HEK293 (cell line): ENCODE measurements at regions not wholly inside any gene's neighbourhood (a gene's known extent, or its start where the extent isn't known, plus 50 kb on each side); places are given as distances from the start of the nearest gene placed in this dataset.

Experiments used
- CTCF ChIA-PET: fragments of 350-600 bp; formaldehyde crosslinking; extraction: SDS; loops from one replicate; lab custom pipeline; 2021; ENCODE audit warnings: antibody characterized with exemption; lab: Yijun Ruan, JAX
- POLR2A ChIA-PET: fragments of 300-600 bp; formaldehyde crosslinking; extraction: SDS; loops from one replicate; lab custom pipeline; 2020; ENCODE audit warnings: antibody characterized with exemption, inconsistent platforms; lab: Yijun Ruan, JAX
- H3K27ac ChIP-seq: fragments of 200-500 bp; sonication (Bioruptor generic); 2 replicates; pipeline ENCODE4 v1.5.1; 2014; ENCODE audit warnings: low read depth, low read length, control low read depth, inconsistent platforms; ENCODE audit errors: extremely low read depth
- H3K36me3 ChIP-seq, 2 experiments: fragments of 200-500 bp in 1 of 2; sonication (Bioruptor generic) in 1 of 2; 1 replicate in 1 of 2; 2 replicates in 1 of 2; pipeline ENCODE4 v1.5.1; 2014 to 2017; ENCODE audit warnings: inconsistent platforms in 2 of 2, low read length in 2 of 2; ENCODE audit not compliant: control insufficient read depth in 2 of 2, insufficient read depth in 1 of 2
- H3K4me1 ChIP-seq: fragments of 200-500 bp; sonication (Bioruptor generic); 2 replicates; pipeline ENCODE4 v1.5.1; 2014; ENCODE audit warnings: mild to moderate bottlenecking, low read length, inconsistent platforms; ENCODE audit not compliant: control insufficient read depth, insufficient read depth
- H3K4me3 ChIP-seq: 2 replicates; pipeline ENCODE4 v1.5.1; 2011; ENCODE audit warnings: low read depth, mild to moderate bottlenecking, control low read depth, low read length, moderate library complexity
- H3K9me3 ChIP-seq: fragments of 200-500 bp; sonication (Bioruptor generic); 2 replicates; pipeline ENCODE4 v1.5.1; 2014; ENCODE audit warnings: low read depth, low read length, inconsistent platforms; ENCODE audit not compliant: control insufficient read depth, insufficient read depth
- BCL11A ChIP-seq: fragments of 450-650 bp; formaldehyde crosslinking; IDR thresholded peaks from 2 replicates; pipeline ENCODE4 v1.5.1; 2016; ENCODE audit warnings: low read depth, missing biosample characterization, missing genetic modification characterization
- BCL11B ChIP-seq: fragments of 450-650 bp; formaldehyde crosslinking; IDR thresholded peaks from 2 replicates; pipeline ENCODE4 v1.5.1; 2016; ENCODE audit warnings: low read depth, missing biosample characterization, missing genetic modification characterization
- EGR2 ChIP-seq: fragments of 450-650 bp; formaldehyde crosslinking; IDR thresholded peaks from 2 replicates; pipeline ENCODE4 v1.5.1; 2016; ENCODE audit warnings: low read depth, missing biosample characterization, missing genetic modification characterization
- GLI2 ChIP-seq: fragments of 450-650 bp; formaldehyde crosslinking; IDR thresholded peaks from 2 replicates; pipeline ENCODE4; 2017; ENCODE audit warnings: missing biosample characterization, missing genetic modification characterization, low read depth, borderline replicate concordance
- IKZF3 ChIP-seq: fragments of 450-650 bp; IDR thresholded peaks from 2 replicates; pipeline ENCODE4 v1.5.0; 2018; ENCODE audit warnings: missing biosample characterization, mild to moderate bottlenecking, missing genetic modification characterization, moderate library complexity
- MYNN ChIP-seq: fragments of 450-650 bp; formaldehyde crosslinking; IDR thresholded peaks from 2 replicates; pipeline ENCODE4 v1.5.1; 2016; ENCODE audit warnings: missing biosample characterization, missing genetic modification characterization, borderline replicate concordance
- PRDM1 ChIP-seq: fragments of 450-650 bp; formaldehyde crosslinking; IDR thresholded peaks from 2 replicates; pipeline ENCODE4; 2016; ENCODE audit warnings: missing biosample characterization, missing genetic modification characterization
- RBAK ChIP-seq: fragments of 450-650 bp; formaldehyde crosslinking; IDR thresholded peaks from 2 replicates; pipeline ENCODE4 v1.5.1; 2016; ENCODE audit warnings: missing biosample characterization, missing genetic modification characterization
- ZNF114 ChIP-seq: fragments of 450-650 bp; formaldehyde crosslinking; IDR thresholded peaks from 2 replicates; pipeline ENCODE4 v1.5.0; 2017; ENCODE audit warnings: missing biosample characterization, missing genetic modification characterization
- ZNF138 ChIP-seq: fragments of 450-650 bp; formaldehyde crosslinking; IDR thresholded peaks from 2 replicates; pipeline ENCODE4 v1.5.1; 2016; ENCODE audit warnings: missing biosample characterization, missing genetic modification characterization, borderline replicate concordance
- ZNF146 ChIP-seq: fragments of 450-650 bp; formaldehyde crosslinking; IDR thresholded peaks from 2 replicates; pipeline ENCODE4 v1.5.1; 2016; ENCODE audit warnings: missing biosample characterization, missing genetic modification characterization
- ZNF155 ChIP-seq: fragments of 450-650 bp; formaldehyde crosslinking; IDR thresholded peaks from 2 replicates; pipeline ENCODE4 v1.5.1; 2016; ENCODE audit warnings: missing biosample characterization, missing genetic modification characterization
- ZNF174 ChIP-seq: fragments of 450-650 bp; formaldehyde crosslinking; IDR thresholded peaks from 2 replicates; pipeline ENCODE4 v1.5.0; 2017; ENCODE audit warnings: missing biosample characterization, mild to moderate bottlenecking, missing genetic modification characterization
- ZNF292 ChIP-seq: fragments of 450-650 bp; formaldehyde crosslinking; IDR thresholded peaks from 2 replicates; pipeline ENCODE4 v1.5.1; 2016; ENCODE audit warnings: low read depth, missing biosample characterization, missing genetic modification characterization, borderline replicate concordance
- ZNF394 ChIP-seq: fragments of 450-650 bp; formaldehyde crosslinking; IDR thresholded peaks from 2 replicates; pipeline ENCODE4 v1.5.1; 2016; ENCODE audit warnings: missing biosample characterization, missing genetic modification characterization, mild to moderate bottlenecking, moderate library complexity, borderline replicate concordance
- ZNF423 ChIP-seq: fragments of 450-650 bp; formaldehyde crosslinking; IDR thresholded peaks from 2 replicates; pipeline ENCODE4 v1.5.1; 2016; ENCODE audit warnings: missing biosample characterization, missing genetic modification characterization
- ZNF555 ChIP-seq: fragments of 450-650 bp; formaldehyde crosslinking; conservative IDR thresholded peaks from 2 replicates; pipeline ENCODE4 v1.5.1; 2017; ENCODE audit warnings: missing biosample characterization, mild to moderate bottlenecking, missing genetic modification characterization, inconsistent platforms
- ZNF596 ChIP-seq: fragments of 450-650 bp; IDR thresholded peaks from 2 replicates; pipeline ENCODE4 v1.5.0; 2018; ENCODE audit warnings: missing biosample characterization, mild to moderate bottlenecking, missing genetic modification characterization, moderate library complexity
- ZNF623 ChIP-seq: fragments of 450-650 bp; formaldehyde crosslinking; IDR thresholded peaks from 2 replicates; pipeline ENCODE4 v1.5.1; 2016; ENCODE audit warnings: missing biosample characterization, missing genetic modification characterization
- ZNF658 ChIP-seq: fragments of 450-650 bp; formaldehyde crosslinking; IDR thresholded peaks from 2 replicates; pipeline ENCODE4; 2016; ENCODE audit warnings: missing biosample characterization, missing genetic modification characterization
- ZNF843 ChIP-seq: fragments of 450-650 bp; formaldehyde crosslinking; IDR thresholded peaks from 2 replicates; pipeline ENCODE4 v1.5.1; 2016; ENCODE audit warnings: missing biosample characterization, missing genetic modification characterization
- TF ChIP-seq, protein P1 (sequence below): fragments of 450-650 bp; formaldehyde crosslinking; IDR thresholded peaks from 2 replicates; pipeline ENCODE4 v1.5.1; 2016; ENCODE audit warnings: missing biosample characterization, missing genetic modification characterization
- TF ChIP-seq, protein P2 (sequence below): fragments of 450-650 bp; formaldehyde crosslinking; IDR thresholded peaks from 2 replicates; pipeline ENCODE4 v1.5.1; 2016; ENCODE audit warnings: missing biosample characterization, missing genetic modification characterization
- TF ChIP-seq, protein P3 (sequence below): fragments of 450-650 bp; formaldehyde crosslinking; IDR thresholded peaks from 2 replicates; pipeline ENCODE4 v1.5.1; 2016; ENCODE audit warnings: missing biosample characterization, missing genetic modification characterization
- TF ChIP-seq, protein P4 (sequence below): fragments of 450-650 bp; formaldehyde crosslinking; IDR thresholded peaks from 2 replicates; pipeline ENCODE4 v1.5.1; 2016; ENCODE audit warnings: missing biosample characterization, missing genetic modification characterization
- TF ChIP-seq, protein P5 (sequence below): fragments of 450-650 bp; formaldehyde crosslinking; optimal IDR thresholded peaks from 2 replicates; pipeline ENCODE3; 2016; ENCODE audit warnings: missing biosample characterization, mild to moderate bottlenecking, missing genetic modification characterization

DNA sequence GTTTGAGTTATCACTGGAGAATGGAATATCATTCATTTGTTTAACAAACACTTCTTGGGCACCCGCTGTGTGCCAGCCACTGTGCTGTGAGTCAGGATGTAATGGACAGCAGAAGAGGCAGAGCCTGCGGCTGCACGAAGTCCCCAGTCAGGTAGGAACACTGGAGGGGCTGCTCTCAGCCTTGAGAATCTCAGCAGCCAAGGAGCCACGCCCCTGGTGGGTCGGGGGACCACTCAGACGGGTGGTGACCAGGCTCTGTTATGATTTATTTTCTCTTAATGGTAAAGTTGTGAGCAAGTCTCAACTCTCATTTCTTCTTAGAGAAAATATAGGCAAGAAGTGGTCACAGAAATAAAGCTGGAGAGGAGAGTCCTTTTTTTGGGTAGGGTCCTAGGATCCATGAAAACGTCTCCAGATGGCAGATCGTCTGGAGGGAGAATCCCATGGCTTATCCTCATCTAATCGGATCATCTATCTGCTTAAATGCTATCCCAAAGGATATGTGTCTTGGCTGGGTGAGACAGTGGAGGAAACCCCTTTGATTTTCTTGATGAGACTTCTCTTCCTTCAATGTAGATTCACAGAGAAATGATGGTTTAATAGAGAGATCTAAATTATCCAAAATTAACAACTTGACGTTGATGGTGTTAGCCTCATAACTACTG, 129.1 kb upstream of the LGALSL start:
- no peak overlapping the region for H3K4me3 ChIP-seq
- TF ChIP-seq ZNF623 (no peak), ZNF658 (no peak), BCL11A (tag by site-specific recombination) (no peak), ZNF155 (tag by site-specific recombination) (no peak), EGR2 (no peak)
- TF ChIP-seq, protein P1, sequence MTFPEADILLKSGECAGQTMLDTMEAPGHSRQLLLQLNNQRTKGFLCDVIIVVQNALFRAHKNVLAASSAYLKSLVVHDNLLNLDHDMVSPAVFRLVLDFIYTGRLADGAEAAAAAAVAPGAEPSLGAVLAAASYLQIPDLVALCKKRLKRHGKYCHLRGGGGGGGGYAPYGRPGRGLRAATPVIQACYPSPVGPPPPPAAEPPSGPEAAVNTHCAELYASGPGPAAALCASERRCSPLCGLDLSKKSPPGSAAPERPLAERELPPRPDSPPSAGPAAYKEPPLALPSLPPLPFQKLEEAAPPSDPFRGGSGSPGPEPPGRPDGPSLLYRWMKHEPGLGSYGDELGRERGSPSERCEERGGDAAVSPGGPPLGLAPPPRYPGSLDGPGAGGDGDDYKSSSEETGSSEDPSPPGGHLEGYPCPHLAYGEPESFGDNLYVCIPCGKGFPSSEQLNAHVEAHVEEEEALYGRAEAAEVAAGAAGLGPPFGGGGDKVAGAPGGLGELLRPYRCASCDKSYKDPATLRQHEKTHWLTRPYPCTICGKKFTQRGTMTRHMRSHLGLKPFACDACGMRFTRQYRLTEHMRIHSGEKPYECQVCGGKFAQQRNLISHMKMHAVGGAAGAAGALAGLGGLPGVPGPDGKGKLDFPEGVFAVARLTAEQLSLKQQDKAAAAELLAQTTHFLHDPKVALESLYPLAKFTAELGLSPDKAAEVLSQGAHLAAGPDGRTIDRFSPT (tag by site-specific recombination): no peak
- TF ChIP-seq, protein P2, sequence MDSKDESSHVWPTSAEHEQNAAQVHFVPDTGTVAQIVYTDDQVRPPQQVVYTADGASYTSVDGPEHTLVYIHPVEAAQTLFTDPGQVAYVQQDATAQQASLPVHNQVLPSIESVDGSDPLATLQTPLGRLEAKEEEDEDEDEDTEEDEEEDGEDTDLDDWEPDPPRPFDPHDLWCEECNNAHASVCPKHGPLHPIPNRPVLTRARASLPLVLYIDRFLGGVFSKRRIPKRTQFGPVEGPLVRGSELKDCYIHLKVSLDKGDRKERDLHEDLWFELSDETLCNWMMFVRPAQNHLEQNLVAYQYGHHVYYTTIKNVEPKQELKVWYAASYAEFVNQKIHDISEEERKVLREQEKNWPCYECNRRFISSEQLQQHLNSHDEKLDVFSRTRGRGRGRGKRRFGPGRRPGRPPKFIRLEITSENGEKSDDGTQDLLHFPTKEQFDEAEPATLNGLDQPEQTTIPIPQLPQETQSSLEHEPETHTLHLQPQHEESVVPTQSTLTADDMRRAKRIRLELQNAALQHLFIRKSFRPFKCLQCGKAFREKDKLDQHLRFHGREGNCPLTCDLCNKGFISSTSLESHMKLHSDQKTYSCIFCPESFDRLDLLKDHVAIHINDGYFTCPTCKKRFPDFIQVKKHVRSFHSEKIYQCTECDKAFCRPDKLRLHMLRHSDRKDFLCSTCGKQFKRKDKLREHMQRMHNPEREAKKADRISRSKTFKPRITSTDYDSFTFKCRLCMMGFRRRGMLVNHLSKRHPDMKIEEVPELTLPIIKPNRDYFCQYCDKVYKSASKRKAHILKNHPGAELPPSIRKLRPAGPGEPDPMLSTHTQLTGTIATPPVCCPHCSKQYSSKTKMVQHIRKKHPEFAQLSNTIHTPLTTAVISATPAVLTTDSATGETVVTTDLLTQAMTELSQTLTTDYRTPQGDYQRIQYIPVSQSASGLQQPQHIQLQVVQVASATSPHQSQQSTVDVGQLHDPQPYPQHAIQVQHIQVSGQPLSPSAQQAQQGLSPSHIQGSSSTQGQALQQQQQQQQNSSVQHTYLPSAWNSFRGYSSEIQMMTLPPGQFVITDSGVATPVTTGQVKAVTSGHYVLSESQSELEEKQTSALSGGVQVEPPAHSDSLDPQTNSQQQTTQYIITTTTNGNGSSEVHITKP (tag by site-specific recombination): no peak
- TF ChIP-seq, protein P3, sequence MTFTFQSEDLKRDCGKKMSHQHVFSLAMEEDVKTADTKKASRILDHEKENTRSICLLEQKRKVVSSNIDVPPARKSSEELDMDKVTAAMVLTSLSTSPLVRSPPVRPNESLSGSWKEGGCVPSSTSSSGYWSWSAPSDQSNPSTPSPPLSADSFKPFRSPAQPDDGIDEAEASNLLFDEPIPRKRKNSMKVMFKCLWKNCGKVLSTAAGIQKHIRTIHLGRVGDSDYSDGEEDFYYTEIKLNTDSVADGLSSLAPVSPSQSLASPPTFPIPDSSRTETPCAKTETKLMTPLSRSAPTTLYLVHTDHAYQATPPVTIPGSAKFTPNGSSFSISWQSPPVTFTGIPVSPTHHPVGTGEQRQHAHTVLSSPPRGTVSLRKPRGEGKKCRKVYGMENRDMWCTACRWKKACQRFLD: no peak
- TF ChIP-seq, all 188 proteins: peak for 0
- Histone ChIP-seq H3K27ac (no peak overlapping the region), H3K36me3 (no peaks in the 10 kb centered on the region), H3K9me3 (no peaks in the 10 kb centered on the region), H3K4me1 (no peaks in the 10 kb centered on the region)
- ChIA-PET POLR2A (no interaction called here), CTCF (interaction anchor here (0.6 to 7.3 kb wide), 3 partner anchors 163 to 999 kb away, joined by 3 to 81 read pairs (median 4); no protein-coding TSS in a partner anchor)

DNA sequence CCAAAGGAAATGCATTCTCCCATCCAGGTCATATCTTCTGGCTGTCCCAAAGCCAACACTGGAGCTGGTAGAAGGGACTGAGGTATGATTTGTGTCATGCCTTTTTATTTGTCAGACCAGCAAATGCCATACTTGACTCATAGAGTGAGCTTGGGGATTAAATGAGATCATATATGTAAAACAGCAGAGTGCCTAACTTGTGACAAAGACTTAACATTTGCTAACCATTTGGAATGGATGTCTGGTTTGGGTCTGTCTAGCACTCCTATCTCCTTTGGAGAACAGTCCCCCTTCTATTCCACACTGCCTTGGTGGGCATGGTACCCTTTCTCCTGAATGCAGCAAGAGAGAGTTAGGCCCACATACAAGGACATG, 128.5 kb upstream of the LGALSL start:
- CTCF ChIA-PET: interaction anchor here (0.6 to 7.3 kb wide), 4 partner anchors 13 to 998 kb away, joined by 3 to 81 read pairs (median 4); no protein-coding TSS in a partner anchor
- no peak for TF ChIP-seq RBAK (tag by site-specific recombination)
- TF ChIP-seq ZNF423 (tag by site-specific recombination): no peak
- no peak for TF ChIP-seq ZNF138 (tag by site-specific recombination)
- no peak for TF ChIP-seq ZNF596 (tag by site-specific recombination)
- TF ChIP-seq ZNF394 (tag by site-specific recombination): no peak
- no peak for TF ChIP-seq ZNF146
- no peak for TF ChIP-seq ZNF292 (tag by site-specific recombination)
- TF ChIP-seq, protein P4, sequence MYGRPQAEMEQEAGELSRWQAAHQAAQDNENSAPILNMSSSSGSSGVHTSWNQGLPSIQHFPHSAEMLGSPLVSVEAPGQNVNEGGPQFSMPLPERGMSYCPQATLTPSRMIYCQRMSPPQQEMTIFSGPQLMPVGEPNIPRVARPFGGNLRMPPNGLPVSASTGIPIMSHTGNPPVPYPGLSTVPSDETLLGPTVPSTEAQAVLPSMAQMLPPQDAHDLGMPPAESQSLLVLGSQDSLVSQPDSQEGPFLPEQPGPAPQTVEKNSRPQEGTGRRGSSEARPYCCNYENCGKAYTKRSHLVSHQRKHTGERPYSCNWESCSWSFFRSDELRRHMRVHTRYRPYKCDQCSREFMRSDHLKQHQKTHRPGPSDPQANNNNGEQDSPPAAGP (tag by site-specific recombination): no peak
- TF ChIP-seq ZNF174 (tag by site-specific recombination): no peak
- TF ChIP-seq ZNF114 (tag by site-specific recombination): no peak
- no peak for TF ChIP-seq ZNF843
- no peak for TF ChIP-seq MYNN
- TF ChIP-seq PRDM1 (tag by site-specific recombination): no peak
- TF ChIP-seq IKZF3 (tag by site-specific recombination): no peak
- TF ChIP-seq, protein P5, sequence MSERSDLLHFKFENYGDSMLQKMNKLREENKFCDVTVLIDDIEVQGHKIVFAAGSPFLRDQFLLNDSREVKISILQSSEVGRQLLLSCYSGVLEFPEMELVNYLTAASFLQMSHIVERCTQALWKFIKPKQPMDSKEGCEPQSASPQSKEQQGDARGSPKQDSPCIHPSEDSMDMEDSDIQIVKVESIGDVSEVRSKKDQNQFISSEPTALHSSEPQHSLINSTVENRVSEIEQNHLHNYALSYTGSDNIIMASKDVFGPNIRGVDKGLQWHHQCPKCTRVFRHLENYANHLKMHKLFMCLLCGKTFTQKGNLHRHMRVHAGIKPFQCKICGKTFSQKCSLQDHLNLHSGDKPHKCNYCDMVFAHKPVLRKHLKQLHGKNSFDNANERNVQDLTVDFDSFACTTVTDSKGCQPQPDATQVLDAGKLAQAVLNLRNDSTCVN: no peak
- TF ChIP-seq GLI2 (tag by site-specific recombination): no peak
- no peak for TF ChIP-seq BCL11B (tag by site-specific recombination)
- TF ChIP-seq ZNF555 (tag by site-specific recombination): no peak
- no peaks in the 10 kb centered on the region for H3K4me1 ChIP-seq
- no peaks in the 10 kb centered on the region for H3K9me3 ChIP-seq
- H3K36me3 ChIP-seq: no peaks in the 10 kb centered on the region
- H3K27ac ChIP-seq: no peak overlapping the region
- POLR2A ChIA-PET: no interaction called here
- no peak overlapping the region for H3K4me3 ChIP-seq
